Mammary epithelial cell (primary cell): ENCODE measurements at regions not wholly inside any gene's neighbourhood (a gene's known extent, or its start where the extent isn't known, plus 50 kb on each side); places are given as distances from the start of the nearest gene placed in this dataset.

ENCODE experiments used
- CTCF ChIP-seq, 2 donors: IDR thresholded peaks in 1 of 2; conservative IDR thresholded peaks in 1 of 2; 2 replicates each; pipeline ENCODE4 v1.5.1; 2011 to 2012; ENCODE audit warnings: inconsistent platforms in 2 of 2, low read length in 2 of 2, mild to moderate bottlenecking in 2 of 2, control low read depth in 1 of 2, low read depth in 1 of 2; ENCODE audit not compliant: insufficient read depth in 1 of 2; ENCODE audit errors: extremely low read depth in 1 of 2
- EZH2 ChIP-seq: IDR thresholded peaks from 2 replicates; pipeline ENCODE4 v1.6.1; 2012; ENCODE audit warnings: low read length, inconsistent platforms, borderline replicate concordance

- no peak for TF ChIP-seq CTCF (conservative IDR thresholded peaks at IDR 0.05 in 1 of 2, IDR thresholded peaks at IDR 0.05 in 1 of 2; ENCODE audit: extremely low read depth in 1 of 2, insufficient read depth in 1 of 2, low read depth in 1 of 2, low read length in 2 of 2)
- no peak for TF ChIP-seq EZH2
These were observed 286.8 kb upstream of the TRIB2 start for GRCh38 chr2:12429779-12430406.
